Fibroblast of lung (primary cell): ENCODE measurements at regions not wholly inside any gene's neighbourhood (a gene's known extent, or its start where the extent isn't known, plus 50 kb on each side); places are given as distances from the start of the nearest gene placed in this dataset.

ENCODE experiments used
- DNase-seq, 2 donors: peaks; one replicate each; pipeline versions ENCODE4 v3.0.0 to v3.0.0-alpha.2; 2010; ENCODE audit warnings: low read depth in 2 of 2
- H2AFZ ChIP-seq: 2 replicates; pipeline ENCODE4 v1.5.1; 2012; ENCODE audit warnings: low read length, control low read depth, inconsistent platforms
- H3K27ac ChIP-seq: 2 replicates; pipeline ENCODE4 v1.5.1; 2011; ENCODE audit warnings: low read length, control low read depth; ENCODE audit not compliant: insufficient read depth
- H3K27me3 ChIP-seq: 2 replicates; pipeline ENCODE4 v1.5.1; 2011; ENCODE audit warnings: mild to moderate bottlenecking, low read length; ENCODE audit not compliant: control insufficient read depth, insufficient read depth
- H3K36me3 ChIP-seq: 2 replicates; pipeline ENCODE4 v1.5.1; 2011; ENCODE audit warnings: low read length; ENCODE audit not compliant: control insufficient read depth, insufficient read depth
- H3K4me1 ChIP-seq: 2 replicates; pipeline ENCODE4 v1.5.1; 2011; ENCODE audit warnings: low read length; ENCODE audit not compliant: control insufficient read depth, insufficient read depth; ENCODE audit errors: extremely low read depth
- H3K4me2 ChIP-seq: 2 replicates; pipeline ENCODE4 v1.5.1; 2011; ENCODE audit warnings: low read length, control low read depth; ENCODE audit not compliant: insufficient read depth; ENCODE audit errors: extremely low read depth
- H3K4me3 ChIP-seq, 4 experiments: fragments of 200-600 bp in 1 of 4; sonication (generic) in 1 of 4; replicated peaks in 1 of 4; 2 replicates each; pipeline ENCODE4 v1.5.1; 2011 to 2016; ENCODE audit warnings: low read length in 4 of 4, low read depth in 3 of 4, mild to moderate bottlenecking in 3 of 4, control low read depth in 2 of 4, inconsistent platforms in 1 of 4, mixed read lengths in 1 of 4; ENCODE audit not compliant: insufficient read depth in 1 of 4; ENCODE audit errors: control extremely low read depth in 1 of 4
- H3K79me2 ChIP-seq: 2 replicates; pipeline ENCODE4 v1.5.1; 2012; ENCODE audit warnings: mild to moderate bottlenecking, low read length, inconsistent platforms; ENCODE audit not compliant: control insufficient read depth, insufficient read depth
- H3K9ac ChIP-seq: 2 replicates; pipeline ENCODE4 v1.5.1; 2011; ENCODE audit warnings: mild to moderate bottlenecking, low read length, control low read depth; ENCODE audit not compliant: insufficient read depth
- H3K9me3 ChIP-seq: 2 replicates; pipeline ENCODE4 v1.5.1; 2012; ENCODE audit warnings: low read depth, low read length; ENCODE audit not compliant: control insufficient read depth, insufficient read depth
- H4K20me1 ChIP-seq: 2 replicates; pipeline ENCODE4 v1.5.1; 2011; ENCODE audit warnings: low read length; ENCODE audit not compliant: control insufficient read depth, insufficient read depth; ENCODE audit errors: extremely low read depth
- EZH2 ChIP-seq: IDR thresholded peaks from 2 replicates; pipeline ENCODE4 v1.5.1; 2012; ENCODE audit warnings: low read length, control low read depth, mild to moderate bottlenecking; ENCODE audit errors: missing control alignments
- TF ChIP-seq, protein P1 (sequence below), 2 donors: IDR thresholded peaks in 1 of 2; conservative IDR thresholded peaks in 1 of 2; 1 replicate in 1 of 2; 2 replicates in 1 of 2; pipeline ENCODE4 v1.5.1; 2011 to 2012; ENCODE audit warnings: low read length in 2 of 2, control low read depth in 1 of 2, inconsistent platforms in 1 of 2, low read depth in 1 of 2, mild to moderate bottlenecking in 1 of 2

DNA sequence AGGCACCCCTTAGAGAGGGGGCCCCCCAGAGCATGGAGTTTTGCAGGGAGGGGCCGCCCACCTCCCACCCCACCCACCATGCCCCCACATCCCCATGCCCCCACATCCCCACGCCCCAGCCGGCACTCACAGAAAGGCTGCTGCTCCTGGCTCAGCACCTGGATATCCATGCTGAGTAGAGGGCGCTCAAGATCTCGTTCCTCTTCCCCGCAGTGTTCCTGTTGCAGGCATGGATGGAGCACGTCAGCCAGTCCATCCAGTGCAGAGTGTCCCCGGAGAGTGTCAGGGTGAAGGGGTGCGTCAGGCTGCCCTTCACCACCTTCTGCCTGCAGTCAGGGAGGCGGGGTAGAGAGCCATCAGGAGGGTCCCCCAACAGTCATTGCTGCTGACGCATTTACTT lies 156.2 kb downstream of the CRYBB2 start:
- DNase-seq = no peak
- no peaks in the 10 kb centered on the region for H3K27me3 ChIP-seq
- no peak overlapping the region for H2AFZ ChIP-seq
- TF ChIP-seq EZH2 = no peak
- TF ChIP-seq, protein P1, sequence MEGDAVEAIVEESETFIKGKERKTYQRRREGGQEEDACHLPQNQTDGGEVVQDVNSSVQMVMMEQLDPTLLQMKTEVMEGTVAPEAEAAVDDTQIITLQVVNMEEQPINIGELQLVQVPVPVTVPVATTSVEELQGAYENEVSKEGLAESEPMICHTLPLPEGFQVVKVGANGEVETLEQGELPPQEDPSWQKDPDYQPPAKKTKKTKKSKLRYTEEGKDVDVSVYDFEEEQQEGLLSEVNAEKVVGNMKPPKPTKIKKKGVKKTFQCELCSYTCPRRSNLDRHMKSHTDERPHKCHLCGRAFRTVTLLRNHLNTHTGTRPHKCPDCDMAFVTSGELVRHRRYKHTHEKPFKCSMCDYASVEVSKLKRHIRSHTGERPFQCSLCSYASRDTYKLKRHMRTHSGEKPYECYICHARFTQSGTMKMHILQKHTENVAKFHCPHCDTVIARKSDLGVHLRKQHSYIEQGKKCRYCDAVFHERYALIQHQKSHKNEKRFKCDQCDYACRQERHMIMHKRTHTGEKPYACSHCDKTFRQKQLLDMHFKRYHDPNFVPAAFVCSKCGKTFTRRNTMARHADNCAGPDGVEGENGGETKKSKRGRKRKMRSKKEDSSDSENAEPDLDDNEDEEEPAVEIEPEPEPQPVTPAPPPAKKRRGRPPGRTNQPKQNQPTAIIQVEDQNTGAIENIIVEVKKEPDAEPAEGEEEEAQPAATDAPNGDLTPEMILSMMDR (conservative IDR thresholded peaks at IDR 0.05 in 1 of 2, IDR thresholded peaks at IDR 0.05 in 1 of 2; ENCODE audit: low read depth in 1 of 2, low read length in 2 of 2) = no peak
- no peaks in the 10 kb centered on the region for H3K4me1 ChIP-seq
- H4K20me1 ChIP-seq = no peaks in the 10 kb centered on the region
- H3K9ac ChIP-seq = no peak overlapping the region
- no peaks in the 10 kb centered on the region for H3K9me3 ChIP-seq
- H3K4me2 ChIP-seq = no peak overlapping the region
- no peak overlapping the region for H3K4me3 ChIP-seq
- H3K36me3 ChIP-seq = no peaks in the 10 kb centered on the region
- H3K79me2 ChIP-seq = no peaks in the 10 kb centered on the region
- H3K27ac ChIP-seq = no peak overlapping the region

DNA sequence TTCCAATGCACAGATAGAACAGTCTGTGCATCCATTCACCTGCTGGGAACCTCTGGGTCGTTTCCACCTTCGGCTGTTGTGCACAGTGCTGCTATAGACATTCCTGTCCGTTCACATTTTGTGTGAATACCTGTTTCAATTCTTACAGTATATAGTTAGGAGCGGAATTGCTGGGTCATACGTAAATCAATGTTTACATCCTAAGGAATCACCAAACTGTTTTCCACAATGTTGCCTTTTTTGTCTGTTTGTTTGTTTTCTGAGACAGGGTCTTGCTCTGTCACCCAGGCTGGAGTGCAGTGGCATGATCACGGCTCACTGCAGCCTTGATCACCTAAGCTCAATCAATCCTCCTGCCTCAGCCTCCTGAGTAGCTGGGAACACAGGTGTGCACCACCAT lies 158.3 kb downstream of the CRYBB2 start:
- no peak overlapping the region for H3K4me2 ChIP-seq
- H3K4me1 ChIP-seq = no peaks in the 10 kb centered on the region
- no peak overlapping the region for H3K9ac ChIP-seq
- H3K79me2 ChIP-seq = peaks cover under 1% of the 10 kb centered on the region
- no peaks in the 10 kb centered on the region for H4K20me1 ChIP-seq
- no peak for DNase-seq
- H3K9me3 ChIP-seq = no peaks in the 10 kb centered on the region
- no peak overlapping the region for H3K4me3 ChIP-seq
- TF ChIP-seq, protein P1 (conservative IDR thresholded peaks at IDR 0.05 in 1 of 2, IDR thresholded peaks at IDR 0.05 in 1 of 2; ENCODE audit: low read depth in 1 of 2, low read length in 2 of 2) = no peak
- TF ChIP-seq EZH2 = no peak
- H3K36me3 ChIP-seq = no peaks in the 10 kb centered on the region
- H3K27me3 ChIP-seq = no peaks in the 10 kb centered on the region
- H3K27ac ChIP-seq = no peak overlapping the region
- H2AFZ ChIP-seq = no peak overlapping the region

DNA sequence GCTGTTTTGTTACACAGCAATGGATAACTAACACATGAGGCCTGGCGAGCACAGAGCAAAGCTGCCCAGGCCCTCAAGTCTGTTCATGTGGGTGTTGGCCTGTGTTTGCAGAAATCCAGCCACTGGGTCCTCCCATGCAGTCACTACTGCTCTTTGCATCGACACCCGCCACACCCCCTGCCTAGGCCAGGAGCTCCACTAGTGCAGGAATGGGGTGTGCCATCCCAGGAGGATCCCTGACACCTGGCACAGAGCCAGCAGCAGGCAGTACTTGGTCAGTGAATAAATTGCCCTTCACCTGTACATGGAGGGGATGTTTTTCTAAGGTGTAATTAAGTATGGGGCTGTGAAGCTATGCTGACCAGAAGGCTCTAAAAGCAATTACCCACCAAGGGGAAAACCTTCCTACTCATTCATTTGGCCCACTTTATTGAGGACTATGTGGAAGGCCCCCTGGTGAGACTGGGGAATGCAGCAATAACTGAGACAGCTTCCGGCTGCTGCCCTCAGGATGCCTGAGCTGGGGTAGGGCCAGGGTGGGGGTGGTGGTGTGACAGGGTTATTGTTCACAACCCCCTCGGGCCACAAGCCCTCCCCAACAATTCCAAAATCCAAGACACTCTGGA lies 160.8 kb downstream of the CRYBB2 start:
- TF ChIP-seq, protein P1 (conservative IDR thresholded peaks at IDR 0.05 in 1 of 2, IDR thresholded peaks at IDR 0.05 in 1 of 2; ENCODE audit: low read depth in 1 of 2, low read length in 2 of 2) = no peak
- no peak for TF ChIP-seq EZH2
- DNase-seq = no peak
- Histone ChIP-seq H3K4me1 (no peaks in the 10 kb centered on the region), H3K27ac (no peak overlapping the region), H4K20me1 (peaks cover 2% of the 10 kb centered on the region), H3K36me3 (no peaks in the 10 kb centered on the region), H3K4me2 (no peak overlapping the region), H2AFZ (no peak overlapping the region), H3K9ac (no peak overlapping the region), H3K4me3 (no peak overlapping the region), H3K9me3 (no peaks in the 10 kb centered on the region), H3K27me3 (no peaks in the 10 kb centered on the region), H3K79me2 (peaks cover 6% of the 10 kb centered on the region)
